ENCODE measurements at regions not wholly inside any gene's neighbourhood (a gene's known extent, or its start where the extent isn't known, plus 50 kb on each side); places are given as distances from the start of the nearest gene placed in this dataset.

DNA sequence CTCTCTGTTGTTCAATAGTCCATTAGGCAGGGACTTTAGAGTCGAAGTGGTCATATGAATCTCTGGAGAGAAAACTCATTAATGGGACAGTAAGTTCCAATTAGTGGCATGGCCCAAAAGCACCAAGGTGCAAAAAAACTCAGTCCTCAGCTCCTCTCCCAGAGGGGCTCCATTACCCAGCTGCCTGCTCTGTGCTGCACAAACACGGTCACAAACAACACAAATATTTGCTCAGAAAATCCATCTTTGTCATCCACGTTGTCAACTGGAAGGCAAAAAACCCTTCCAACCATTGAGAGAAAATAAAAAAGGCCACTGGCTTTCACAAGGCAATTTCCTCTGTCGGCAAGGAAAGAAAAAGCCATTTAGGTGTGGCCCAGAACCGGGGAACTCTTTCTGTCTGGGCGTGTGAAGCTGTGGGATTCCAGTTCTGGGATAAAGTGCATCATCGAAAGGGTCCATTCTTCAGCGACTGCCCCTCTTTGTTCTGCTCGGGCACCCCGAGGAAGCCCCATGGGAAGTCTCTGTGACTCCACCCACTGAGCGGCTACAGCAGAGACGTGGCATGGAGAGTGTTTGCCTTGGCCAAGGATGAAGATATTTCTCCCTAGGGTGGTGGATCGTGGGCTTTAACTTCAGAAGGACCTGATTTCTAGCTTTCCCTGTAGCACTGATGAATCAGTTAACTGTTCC lies 137.6 kb downstream of the VRK1 start:
- Histone ChIP-seq H3K9me1 (replicated peaks; ENCODE audit: control insufficient read depth, extremely low read depth, insufficient read depth, low read length) (no peaks in the 10 kb centered on the region), H3K4me1 (ENCODE audit: control insufficient read depth, extremely low read depth, insufficient read depth, low read length) (no peaks in the 10 kb centered on the region), H3K9ac (replicated peaks; ENCODE audit: extremely low read depth, insufficient read depth, low read length) (no peak overlapping the region), H2AFZ (ENCODE audit: low read depth, low read length) (no peak overlapping the region), H3K27ac (ENCODE audit: insufficient read depth, low read depth, low read length) (no peak overlapping the region), H3K36me3 (ENCODE audit: control insufficient read depth in 2 of 2, extremely low read depth in 1 of 2, insufficient read depth in 2 of 2, low read length in 2 of 2) (no peaks in the 10 kb centered on the region), H3K9me3 (replicated peaks; ENCODE audit: control insufficient read depth, insufficient read depth, low read length) (no peaks in the 10 kb centered on the region), H3K4me3 (replicated peaks in 1 of 3; ENCODE audit: insufficient read depth in 1 of 3, low read depth in 1 of 3, low read length in 3 of 3) (no peak overlapping the region), H4K20me1 (replicated peaks; ENCODE audit: control insufficient read depth, extremely low read depth, insufficient read depth, low read length) (no peaks in the 10 kb centered on the region), H3K27me3 (ENCODE audit: control insufficient read depth in 2 of 2, insufficient read depth in 2 of 2, low read length in 2 of 2) (no peaks in the 10 kb centered on the region), H3K79me2 (ENCODE audit: control insufficient read depth, insufficient read depth, low read length) (no peaks in the 10 kb centered on the region), H3K4me2 (ENCODE audit: insufficient read depth, low read length) (no peak overlapping the region)
- dilution Hi-C loops (cut with MboI; ENCODE audit: extremely low pct_ligation_motif_present, low sequenced_read_pairs) (no loop called here), intact Hi-C loops (cut with micrococcal nuclease) (no loop called here)
- FAIRE-seq = no peak
- ChIA-PET CTCF (no interaction called here), POLR2A (no interaction called here)
- no peak for DNase-seq (ENCODE audit: low read depth, low spot score)
- BruUV-seq (replicated peaks) = no TSS peak
- TF ChIP-seq GATA2 (IDR thresholded peaks at IDR 0.05; ENCODE audit: insufficient read depth, insufficient read length, low read depth, low read length) (no peak), JUN (IDR thresholded peaks at IDR 0.05; ENCODE audit: borderline replicate concordance, insufficient read depth, insufficient read length, low read depth) (no peak), POLR2A (IDR thresholded peaks at IDR 0.05; ENCODE audit: low read depth, low read length) (no peak), MYC (IDR thresholded peaks at IDR 0.05; ENCODE audit: low read depth, low read length) (no peak), POLR2AphosphoS5 (IDR thresholded peaks at IDR 0.05; ENCODE audit: insufficient read depth, low read depth, low read length) (no peak)
- TF ChIP-seq, protein P1, sequence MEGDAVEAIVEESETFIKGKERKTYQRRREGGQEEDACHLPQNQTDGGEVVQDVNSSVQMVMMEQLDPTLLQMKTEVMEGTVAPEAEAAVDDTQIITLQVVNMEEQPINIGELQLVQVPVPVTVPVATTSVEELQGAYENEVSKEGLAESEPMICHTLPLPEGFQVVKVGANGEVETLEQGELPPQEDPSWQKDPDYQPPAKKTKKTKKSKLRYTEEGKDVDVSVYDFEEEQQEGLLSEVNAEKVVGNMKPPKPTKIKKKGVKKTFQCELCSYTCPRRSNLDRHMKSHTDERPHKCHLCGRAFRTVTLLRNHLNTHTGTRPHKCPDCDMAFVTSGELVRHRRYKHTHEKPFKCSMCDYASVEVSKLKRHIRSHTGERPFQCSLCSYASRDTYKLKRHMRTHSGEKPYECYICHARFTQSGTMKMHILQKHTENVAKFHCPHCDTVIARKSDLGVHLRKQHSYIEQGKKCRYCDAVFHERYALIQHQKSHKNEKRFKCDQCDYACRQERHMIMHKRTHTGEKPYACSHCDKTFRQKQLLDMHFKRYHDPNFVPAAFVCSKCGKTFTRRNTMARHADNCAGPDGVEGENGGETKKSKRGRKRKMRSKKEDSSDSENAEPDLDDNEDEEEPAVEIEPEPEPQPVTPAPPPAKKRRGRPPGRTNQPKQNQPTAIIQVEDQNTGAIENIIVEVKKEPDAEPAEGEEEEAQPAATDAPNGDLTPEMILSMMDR (IDR thresholded peaks at IDR 0.05; ENCODE audit: extremely low read depth in 1 of 2, insufficient read depth in 1 of 2, low read depth in 1 of 2, low read length in 2 of 2) = no peak

DNA sequence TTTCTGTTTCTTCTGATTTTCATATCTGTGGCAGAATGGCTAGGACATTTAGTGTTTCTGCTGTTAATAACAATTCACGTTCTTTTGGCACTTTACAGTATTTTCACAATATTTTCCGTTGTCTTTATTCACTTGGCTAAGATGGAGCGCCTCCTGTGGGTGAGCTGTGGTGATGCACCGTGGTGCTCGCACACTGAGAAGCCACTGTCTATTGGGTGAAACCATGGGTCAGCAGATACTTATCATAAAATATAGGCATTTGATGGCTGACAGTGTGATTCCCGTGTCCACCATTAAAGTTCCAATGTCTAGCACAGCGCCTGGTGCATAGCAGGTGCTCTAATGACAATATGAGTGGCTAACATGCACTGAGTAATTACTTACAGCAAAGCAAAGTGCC lies 141.8 kb downstream of the VRK1 start:
- no peak overlapping the region for H3K27ac ChIP-seq (ENCODE audit: insufficient read depth, low read depth, low read length)
- no peaks in the 10 kb centered on the region for H3K9me1 ChIP-seq (replicated peaks; ENCODE audit: control insufficient read depth, extremely low read depth, insufficient read depth, low read length)
- H2AFZ ChIP-seq (ENCODE audit: low read depth, low read length) = no peak overlapping the region
- no peak overlapping the region for H3K9ac ChIP-seq (replicated peaks; ENCODE audit: extremely low read depth, insufficient read depth, low read length)
- H3K4me1 ChIP-seq (ENCODE audit: control insufficient read depth, extremely low read depth, insufficient read depth, low read length) = no peaks in the 10 kb centered on the region
- no peaks in the 10 kb centered on the region for H3K79me2 ChIP-seq (ENCODE audit: control insufficient read depth, insufficient read depth, low read length)
- no peaks in the 10 kb centered on the region for H4K20me1 ChIP-seq (replicated peaks; ENCODE audit: control insufficient read depth, extremely low read depth, insufficient read depth, low read length)
- H3K36me3 ChIP-seq (ENCODE audit: control insufficient read depth in 2 of 2, extremely low read depth in 1 of 2, insufficient read depth in 2 of 2, low read length in 2 of 2) = no peaks in the 10 kb centered on the region
- dilution Hi-C loops (cut with MboI; ENCODE audit: extremely low pct_ligation_motif_present, low sequenced_read_pairs) = no loop called here
- intact Hi-C loops (cut with micrococcal nuclease) = no loop called here
- no peak overlapping the region for H3K4me2 ChIP-seq (ENCODE audit: insufficient read depth, low read length)
- H3K27me3 ChIP-seq (ENCODE audit: control insufficient read depth in 2 of 2, insufficient read depth in 2 of 2, low read length in 2 of 2) = no peaks in the 10 kb centered on the region
- no peak for DNase-seq (ENCODE audit: low read depth, low spot score)
- no peak for FAIRE-seq
- ChIA-PET CTCF (no interaction called here), POLR2A (no interaction called here)
- H3K4me3 ChIP-seq (replicated peaks in 1 of 3; ENCODE audit: insufficient read depth in 1 of 3, low read depth in 1 of 3, low read length in 3 of 3) = no peak overlapping the region
- no TSS peak for BruUV-seq (replicated peaks)
- H3K9me3 ChIP-seq (replicated peaks; ENCODE audit: control insufficient read depth, insufficient read depth, low read length) = peaks cover 6% of the 10 kb centered on the region
- TF ChIP-seq GATA2 (IDR thresholded peaks at IDR 0.05; ENCODE audit: insufficient read depth, insufficient read length, low read depth, low read length) (no peak), POLR2A (IDR thresholded peaks at IDR 0.05; ENCODE audit: low read depth, low read length) (no peak), FOS (IDR thresholded peaks at IDR 0.05; ENCODE audit: borderline replicate concordance, insufficient read depth, low read length) (no peak), MYC (IDR thresholded peaks at IDR 0.05; ENCODE audit: low read depth, low read length) (no peak), EZH2 (IDR thresholded peaks at IDR 0.05; ENCODE audit: borderline replicate concordance, low read depth, low read length, severe bottlenecking) (no peak), POLR2AphosphoS5 (IDR thresholded peaks at IDR 0.05; ENCODE audit: insufficient read depth, low read depth, low read length) (no peak)
